Omental fat pad (tissue), 3 donors: ENCODE measurements at regions not wholly inside any gene's neighbourhood (a gene's known extent, or its start where the extent isn't known, plus 50 kb on each side); places are given as distances from the start of the nearest gene placed in this dataset.

ENCODE experiments used
- ATAC-seq: fragments of 150-250 bp; one replicate; pipeline ENCODE4 v1.9.1; 2016; ENCODE audit warnings: mild to moderate bottlenecking, moderate library complexity; ENCODE audit not compliant: low FRiP score
- DNase-seq: peaks from one replicate; pipeline ENCODE4 v3.0.0-alpha.2; 2019; ENCODE audit warnings: low spot score
- TF ChIP-seq, protein P1 (sequence below), 3 donors: fragments of 450-650 bp; IDR thresholded peaks; one replicate each; pipeline ENCODE4 v1.5.1; 2016 to 2017; ENCODE audit warnings: antibody characterized with exemption in 3 of 3, mild to moderate bottlenecking in 3 of 3, moderate library complexity in 2 of 3

DNA sequence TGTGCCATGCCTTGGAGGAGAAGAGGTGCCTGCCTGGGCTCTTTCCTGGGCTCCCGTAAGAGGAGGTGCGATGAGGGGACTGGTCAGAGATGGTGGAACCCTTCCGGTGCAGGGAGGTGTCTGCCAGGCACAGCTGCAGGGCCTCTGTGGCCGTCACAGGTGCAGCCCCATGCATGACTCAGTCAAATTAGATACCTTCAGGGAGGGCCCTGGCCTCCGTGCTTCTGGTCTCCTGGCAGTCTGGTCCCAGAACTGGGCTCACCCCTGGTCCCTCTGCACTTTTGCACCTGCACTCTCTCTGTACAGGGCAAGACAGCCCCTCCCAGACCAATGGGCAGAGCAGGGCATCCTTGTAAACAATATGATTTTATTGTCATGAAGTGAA, 49.9 kb upstream of the LRPAP1 start:
- no peak for DNase-seq
- ATAC-seq: no peak
- TF ChIP-seq, protein P1, sequence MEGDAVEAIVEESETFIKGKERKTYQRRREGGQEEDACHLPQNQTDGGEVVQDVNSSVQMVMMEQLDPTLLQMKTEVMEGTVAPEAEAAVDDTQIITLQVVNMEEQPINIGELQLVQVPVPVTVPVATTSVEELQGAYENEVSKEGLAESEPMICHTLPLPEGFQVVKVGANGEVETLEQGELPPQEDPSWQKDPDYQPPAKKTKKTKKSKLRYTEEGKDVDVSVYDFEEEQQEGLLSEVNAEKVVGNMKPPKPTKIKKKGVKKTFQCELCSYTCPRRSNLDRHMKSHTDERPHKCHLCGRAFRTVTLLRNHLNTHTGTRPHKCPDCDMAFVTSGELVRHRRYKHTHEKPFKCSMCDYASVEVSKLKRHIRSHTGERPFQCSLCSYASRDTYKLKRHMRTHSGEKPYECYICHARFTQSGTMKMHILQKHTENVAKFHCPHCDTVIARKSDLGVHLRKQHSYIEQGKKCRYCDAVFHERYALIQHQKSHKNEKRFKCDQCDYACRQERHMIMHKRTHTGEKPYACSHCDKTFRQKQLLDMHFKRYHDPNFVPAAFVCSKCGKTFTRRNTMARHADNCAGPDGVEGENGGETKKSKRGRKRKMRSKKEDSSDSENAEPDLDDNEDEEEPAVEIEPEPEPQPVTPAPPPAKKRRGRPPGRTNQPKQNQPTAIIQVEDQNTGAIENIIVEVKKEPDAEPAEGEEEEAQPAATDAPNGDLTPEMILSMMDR (IDR thresholded peaks at IDR 0.05): no peak
